ENCODE measurements at regions not wholly inside any gene's neighbourhood (a gene's known extent, or its start where the extent isn't known, plus 50 kb on each side); places are given as distances from the start of the nearest gene placed in this dataset.

- WGBS (ENCODE audit: insufficient coverage, low coverage, missing lambda C conversion rate) = 0% methylated on average over 2 of the region's 2 CpGs
- TF ChIP-seq ZNF146 (CRISPR knock-in tag; IDR thresholded peaks at IDR 0.05; ENCODE audit: unreplicated experiment) = no peak
- TF ChIP-seq HDAC1 (IDR thresholded peaks at IDR 0.05) = no peak
- TF ChIP-seq NFIC (IDR thresholded peaks at IDR 0.05) = peak; percentile 23; the same call in 1 of the 2 replicates
- Histone ChIP-seq H2AFZ (ENCODE audit: low read depth, low read length) (no peak overlapping the region), H3K4me2 (ENCODE audit: insufficient read depth, low read length) (no peak overlapping the region), H3K27me3 (ENCODE audit: control insufficient read depth in 2 of 2, insufficient read depth in 2 of 2, low read length in 2 of 2) (no peaks in the 10 kb centered on the region), H3K4me1 (replicated peaks in 1 of 2; ENCODE audit: control insufficient read depth in 2 of 2, insufficient read depth in 2 of 2, low read length in 2 of 2) (no peaks in the 10 kb centered on the region), H3K4me3 (no peak overlapping the region), H4K20me1 (replicated peaks; ENCODE audit: control insufficient read depth, insufficient read depth, low read length) (no peaks in the 10 kb centered on the region), H3K79me2 (ENCODE audit: control insufficient read depth, insufficient read depth, low read length) (no peaks in the 10 kb centered on the region), H3K9me3 (replicated peaks; ENCODE audit: control insufficient read depth, insufficient read depth, low read depth, low read length) (no peaks in the 10 kb centered on the region), H3K27ac (ENCODE audit: extremely low read depth, low read depth, low read length) (no peak overlapping the region), H3K9ac (ENCODE audit: insufficient read depth in 1 of 2, low read depth in 2 of 2, low read length in 2 of 2) (no peak overlapping the region), H3K36me3 (ENCODE audit: control insufficient read depth, insufficient read depth, low read length) (no peaks in the 10 kb centered on the region), H3K9me1 (ENCODE audit: control insufficient read depth, insufficient read depth, low read length) (no peaks in the 10 kb centered on the region)
- ATAC-seq (no peak), FAIRE-seq (no peak), DNase-seq (ENCODE audit: extremely low read depth in 1 of 4, low spot score in 3 of 4) (no peak)
- no TSS peak for BruUV-seq (replicated peaks)
- CTCF ChIA-PET (ENCODE audit: low intra/inter-chr PET ratio) = no interaction called here
- intact Hi-C loops (cut with micrococcal nuclease) = no loop called here
- POLR2A ChIA-PET = no interaction called here
- in situ Hi-C loops (cut with MboI) = no loop called here
These were observed 62.4 kb downstream of the PTCHD4 start for GRCh38 chr6:48048451-48049146.

- POLR2A ChIA-PET = no interaction called here
- Histone ChIP-seq H3K9ac (ENCODE audit: insufficient read depth in 1 of 2, low read depth in 2 of 2, low read length in 2 of 2) (no peak overlapping the region), H3K4me2 (ENCODE audit: insufficient read depth, low read length) (no peak overlapping the region), H3K4me3 (no peak overlapping the region), H3K4me1 (replicated peaks in 1 of 2; ENCODE audit: control insufficient read depth in 2 of 2, insufficient read depth in 2 of 2, low read length in 2 of 2) (no peaks in the 10 kb centered on the region), H3K27ac (ENCODE audit: extremely low read depth, low read depth, low read length) (no peak overlapping the region), H4K20me1 (replicated peaks; ENCODE audit: control insufficient read depth, insufficient read depth, low read length) (no peaks in the 10 kb centered on the region), H3K36me3 (ENCODE audit: control insufficient read depth, insufficient read depth, low read length) (no peaks in the 10 kb centered on the region), H3K27me3 (ENCODE audit: control insufficient read depth in 2 of 2, insufficient read depth in 2 of 2, low read length in 2 of 2) (no peaks in the 10 kb centered on the region), H3K9me1 (ENCODE audit: control insufficient read depth, insufficient read depth, low read length) (no peaks in the 10 kb centered on the region), H3K79me2 (ENCODE audit: control insufficient read depth, insufficient read depth, low read length) (no peaks in the 10 kb centered on the region), H3K9me3 (replicated peaks; ENCODE audit: control insufficient read depth, insufficient read depth, low read depth, low read length) (no peaks in the 10 kb centered on the region), H2AFZ (ENCODE audit: low read depth, low read length) (no peak overlapping the region)
- CTCF ChIA-PET (ENCODE audit: low intra/inter-chr PET ratio) = no interaction called here
- WGBS (ENCODE audit: insufficient coverage, low coverage, missing lambda C conversion rate) = 3% methylated on average over 2 of the region's 2 CpGs
- no peak for TF ChIP-seq HDAC6 (IDR thresholded peaks at IDR 0.05; ENCODE audit: low read depth, low read length)
- TF ChIP-seq SMARCE1 (IDR thresholded peaks at IDR 0.05) = no peak
- no peak for TF ChIP-seq ATF7 (IDR thresholded peaks at IDR 0.05)
- TF ChIP-seq ZNF57 (CRISPR knock-in tag; IDR thresholded peaks at IDR 0.05) = no peak
- TF ChIP-seq ZC3H4 (CRISPR knock-in tag; IDR thresholded peaks at IDR 0.05; ENCODE audit: borderline replicate concordance) = no peak
- no peak for TF ChIP-seq ADNP (tag; IDR thresholded peaks at IDR 0.05)
- BruUV-seq (replicated peaks) = no TSS peak
- no peak for ATAC-seq
- intact Hi-C loops (cut with micrococcal nuclease) (no loop called here), in situ Hi-C loops (cut with MboI) (no loop called here)
- DNase-seq (ENCODE audit: extremely low read depth in 1 of 4, low spot score in 3 of 4) = no peak
- FAIRE-seq = no peak
These were observed 69.1 kb downstream of the PTCHD4 start for GRCh38 chr6:48041894-48042293.
